GM23248 (cell line): ENCODE measurements at regions not wholly inside any gene's neighbourhood (a gene's known extent, or its start where the extent isn't known, plus 50 kb on each side); places are given as distances from the start of the nearest gene placed in this dataset.
"Not testable (repeated sequence)": the region's sequence is repeated elsewhere in the genome, so short reads cannot be mapped to it uniquely, and the experiment has no call there.

ENCODE experiments used
- DNase-seq: peaks from one replicate; pipeline ENCODE4 v3.0.0-alpha.2; 2015
- H2AFZ ChIP-seq: fragments of 200-600 bp; sonication (generic); 2 replicates; pipeline ENCODE4 v1.6.1; 2016; ENCODE audit warnings: antibody characterized with exemption
- H3F3A ChIP-seq: fragments of 200-600 bp; sonication (generic); 2 replicates; pipeline ENCODE4 v1.6.1; 2016; ENCODE audit warnings: mild to moderate bottlenecking, antibody characterized with exemption, mixed run types; ENCODE audit not compliant: insufficient read depth
- H3K27ac ChIP-seq: fragments of 200-600 bp; sonication (generic); 2 replicates; pipeline ENCODE4 v1.5.1; 2016; ENCODE audit warnings: mild to moderate bottlenecking
- H3K27me3 ChIP-seq: fragments of 200-600 bp; sonication (generic); replicated peaks from 2 replicates; pipeline ENCODE4 v1.6.1; 2016; ENCODE audit warnings: mild to moderate bottlenecking; ENCODE audit not compliant: insufficient read depth
- H3K36me3 ChIP-seq: fragments of 200-600 bp; sonication (generic); 2 replicates; pipeline ENCODE4 v1.6.1; 2016; ENCODE audit warnings: low read depth, mild to moderate bottlenecking
- H3K4me1 ChIP-seq: fragments of 200-600 bp; sonication (generic); 2 replicates; pipeline ENCODE4 v1.6.1; 2016; ENCODE audit warnings: mild to moderate bottlenecking; ENCODE audit not compliant: insufficient read depth
- H3K4me2 ChIP-seq: fragments of 200-600 bp; sonication (generic); one replicate; pipeline ENCODE4 v1.6.1; 2016; ENCODE audit warnings: mild to moderate bottlenecking; ENCODE audit not compliant: unreplicated experiment
- H3K4me3 ChIP-seq: fragments of 200-600 bp; sonication (generic); 2 replicates; pipeline ENCODE4 v1.5.1; 2016; ENCODE audit warnings: mild to moderate bottlenecking
- H3K79me2 ChIP-seq: fragments of 200-600 bp; sonication (generic); 2 replicates; pipeline ENCODE4 v1.6.1; 2016; ENCODE audit warnings: mild to moderate bottlenecking; ENCODE audit not compliant: insufficient read depth
- H3K9ac ChIP-seq: fragments of 200-600 bp; sonication (generic); 2 replicates; pipeline ENCODE4 v1.6.1; 2016; ENCODE audit warnings: mild to moderate bottlenecking
- H3K9me2 ChIP-seq: fragments of 200-600 bp; sonication (generic); 2 replicates; pipeline ENCODE4 v1.6.1; 2016; ENCODE audit warnings: mixed run types, mild to moderate bottlenecking, moderate library complexity; ENCODE audit not compliant: insufficient read depth
- H3K9me3 ChIP-seq: fragments of 200-600 bp; sonication (generic); one replicate; pipeline ENCODE4 v1.6.1; 2017; ENCODE audit warnings: low read depth
- H4K20me1 ChIP-seq: fragments of 200-600 bp; sonication (generic); 2 replicates; pipeline ENCODE4 v1.6.0; 2016; ENCODE audit not compliant: insufficient read depth
- WGBS, 2 experiments: methylation state at CpG; one replicate each; pipeline ENCODE4 v1.1.6; 2015 to 2017; ENCODE audit warnings: low lambda C conversion rate in 2 of 2, low coverage in 1 of 2; ENCODE audit errors: missing lambda C conversion rate in 2 of 2; 5-methylcytosine and 5-hydroxymethylcytosine counted together
- in situ Hi-C: fragments of 300-500 bp; cut with MboI; formaldehyde crosslinking; loops from 2 replicates; pipeline ENCODE4 v1.15.0; 2020

- H2AFZ ChIP-seq, H3K4me3 ChIP-seq, H3K4me1 ChIP-seq, H3K9me2 ChIP-seq, H3K9ac ChIP-seq, H3K9me3 ChIP-seq, H4K20me1 ChIP-seq, H3F3A ChIP-seq, H3K79me2 ChIP-seq, in situ Hi-C loops, H3K27ac ChIP-seq, H3K4me2 ChIP-seq, H3K36me3 ChIP-seq, DNase-seq, H3K27me3 ChIP-seq: not testable (repeated sequence)
- 17 to 25% methylated on average over 9 of the region's 9 CpGs for WGBS, 2 experiments
These were observed 313.4 kb downstream of the ANKRD30B start for GRCh38 chr18:15061289-15061896.

GRCh38 chr18:15066434-15066833 lies 318.5 kb downstream of the ANKRD30B start:
- not testable (repeated sequence) for H3K9ac ChIP-seq

GRCh38 chr18:15071311-15071710 lies 323.3 kb downstream of the ANKRD30B start:
- H4K20me1 ChIP-seq, H3K27ac ChIP-seq, H2AFZ ChIP-seq, H3K79me2 ChIP-seq, H3K9ac ChIP-seq, H3K9me3 ChIP-seq, H3K4me3 ChIP-seq, H3K27me3 ChIP-seq, H3K4me2 ChIP-seq, H3K4me1 ChIP-seq, DNase-seq, H3K9me2 ChIP-seq, in situ Hi-C loops, H3K36me3 ChIP-seq, H3F3A ChIP-seq: not testable (repeated sequence)
- 14 to 19% methylated on average over 2 of the region's 2 CpGs for WGBS, 2 experiments

More at GRCh38 chr18:15066434-15066833, 318.5 kb downstream of the ANKRD30B start:
- H3K9me3 ChIP-seq, H4K20me1 ChIP-seq, H3K4me1 ChIP-seq, DNase-seq, in situ Hi-C loops, H3K27ac ChIP-seq, H3K4me3 ChIP-seq, H2AFZ ChIP-seq, H3K79me2 ChIP-seq, H3K9me2 ChIP-seq, H3K27me3 ChIP-seq, H3F3A ChIP-seq, H3K36me3 ChIP-seq, H3K4me2 ChIP-seq: not testable (repeated sequence)
- WGBS, 2 experiments = 7 to 10% methylated on average over 2 of the region's 2 CpGs
